ENCODE measurements at regions not wholly inside any gene's neighbourhood (a gene's known extent, or its start where the extent isn't known, plus 50 kb on each side); places are given as distances from the start of the nearest gene placed in this dataset.

DNA sequence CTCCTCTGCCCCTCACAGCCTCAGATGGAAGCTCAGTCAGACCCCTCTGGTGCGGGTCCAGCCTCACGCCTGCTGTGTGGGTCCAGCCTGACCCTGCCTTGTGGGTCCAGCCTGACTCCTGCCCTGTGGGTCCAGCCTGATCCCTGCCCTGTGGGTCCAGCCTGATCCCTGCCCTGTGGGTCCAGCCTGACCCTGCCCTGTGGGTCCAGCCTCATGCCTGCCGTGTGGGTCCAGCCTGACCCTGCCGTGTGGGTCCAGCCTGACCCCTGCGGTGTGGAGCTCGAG, 445.3 kb downstream of the BRD1 start:
- ChIA-PET POLR2A (no interaction called here), CTCF (no interaction called here)
- H4K20me1 ChIP-seq (ENCODE audit: control insufficient read depth, insufficient read depth, low read length, poor library complexity, severe bottlenecking) = no peaks in the 10 kb centered on the region
- peaks cover 0 to 33% (median 10%) of the 10 kb centered on the region in 3 donors for H3K9me3 ChIP-seq (ENCODE audit: control extremely low read depth in 1 of 3, control insufficient read depth in 2 of 3, insufficient read depth in 1 of 3, low read length in 2 of 3)
- peaks cover 5% of the 10 kb centered on the region for H3K27me3 Mint-ChIP-seq
- intact Hi-C loops (cut with micrococcal nuclease) = no loop called here
- no peak overlapping the region for H3K9ac ChIP-seq (ENCODE audit: low read length)
- ATAC-seq (ENCODE audit: low read depth) = no peak
- no peak for TF ChIP-seq EZH2 (IDR thresholded peaks at IDR 0.05; ENCODE audit: borderline replicate concordance, insufficient read depth, low read depth, low read length, poor library complexity, severe bottlenecking)
- TF ChIP-seq, protein P1, sequence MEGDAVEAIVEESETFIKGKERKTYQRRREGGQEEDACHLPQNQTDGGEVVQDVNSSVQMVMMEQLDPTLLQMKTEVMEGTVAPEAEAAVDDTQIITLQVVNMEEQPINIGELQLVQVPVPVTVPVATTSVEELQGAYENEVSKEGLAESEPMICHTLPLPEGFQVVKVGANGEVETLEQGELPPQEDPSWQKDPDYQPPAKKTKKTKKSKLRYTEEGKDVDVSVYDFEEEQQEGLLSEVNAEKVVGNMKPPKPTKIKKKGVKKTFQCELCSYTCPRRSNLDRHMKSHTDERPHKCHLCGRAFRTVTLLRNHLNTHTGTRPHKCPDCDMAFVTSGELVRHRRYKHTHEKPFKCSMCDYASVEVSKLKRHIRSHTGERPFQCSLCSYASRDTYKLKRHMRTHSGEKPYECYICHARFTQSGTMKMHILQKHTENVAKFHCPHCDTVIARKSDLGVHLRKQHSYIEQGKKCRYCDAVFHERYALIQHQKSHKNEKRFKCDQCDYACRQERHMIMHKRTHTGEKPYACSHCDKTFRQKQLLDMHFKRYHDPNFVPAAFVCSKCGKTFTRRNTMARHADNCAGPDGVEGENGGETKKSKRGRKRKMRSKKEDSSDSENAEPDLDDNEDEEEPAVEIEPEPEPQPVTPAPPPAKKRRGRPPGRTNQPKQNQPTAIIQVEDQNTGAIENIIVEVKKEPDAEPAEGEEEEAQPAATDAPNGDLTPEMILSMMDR (IDR thresholded peaks at IDR 0.05) = no peak
- no peak overlapping the region for H3K27ac Mint-ChIP-seq
- H3K4me1 Mint-ChIP-seq = peaks cover 16% of the 10 kb centered on the region
- peaks cover 0 to 7% of the 10 kb centered on the region in 2 donors for H3K4me1 ChIP-seq (ENCODE audit: control insufficient read depth in 2 of 2, insufficient read depth in 2 of 2, low read length in 2 of 2)
- no peak overlapping the region for H3K27ac ChIP-seq (ENCODE audit: low read length in 2 of 2)
- no peak overlapping the region for H2AFZ ChIP-seq (ENCODE audit: insufficient read depth, low read depth, low read length, poor library complexity, severe bottlenecking)
- no peak overlapping the region for H3K4me3 ChIP-seq (ENCODE audit: control extremely low read depth in 1 of 5, extremely low read depth in 1 of 5, insufficient read depth in 1 of 5, low read depth in 2 of 5, low read length in 4 of 5)
- peaks cover 3% of the 10 kb centered on the region for H3K9me3 Mint-ChIP-seq (ENCODE audit: insufficient read depth)
- H3K27me3 ChIP-seq (replicated peaks in 1 of 4; ENCODE audit: control extremely low read depth in 1 of 4, control insufficient read depth in 3 of 4, insufficient read depth in 4 of 4, low read length in 3 of 4) = no peaks in the 10 kb centered on the region
- no peak overlapping the region for H3K4me3 Mint-ChIP-seq
- no peak for DNase-seq
- no peak overlapping the region for H3K4me2 ChIP-seq (replicated peaks; ENCODE audit: low read depth, low read length, poor library complexity, severe bottlenecking)
- no peaks in the 10 kb centered on the region for H3K36me3 ChIP-seq (replicated peaks in 1 of 2; ENCODE audit: control extremely low read depth in 1 of 2, control insufficient read depth in 1 of 2, extremely low read depth in 1 of 2, insufficient read depth in 2 of 2, low read length in 1 of 2)
- no peaks in the 10 kb centered on the region for H3K79me2 ChIP-seq (ENCODE audit: control insufficient read depth, insufficient read depth, low read length)
- 88% methylated on average over 3 of the region's 6 CpGs for WGBS (ENCODE audit: insufficient coverage)

DNA sequence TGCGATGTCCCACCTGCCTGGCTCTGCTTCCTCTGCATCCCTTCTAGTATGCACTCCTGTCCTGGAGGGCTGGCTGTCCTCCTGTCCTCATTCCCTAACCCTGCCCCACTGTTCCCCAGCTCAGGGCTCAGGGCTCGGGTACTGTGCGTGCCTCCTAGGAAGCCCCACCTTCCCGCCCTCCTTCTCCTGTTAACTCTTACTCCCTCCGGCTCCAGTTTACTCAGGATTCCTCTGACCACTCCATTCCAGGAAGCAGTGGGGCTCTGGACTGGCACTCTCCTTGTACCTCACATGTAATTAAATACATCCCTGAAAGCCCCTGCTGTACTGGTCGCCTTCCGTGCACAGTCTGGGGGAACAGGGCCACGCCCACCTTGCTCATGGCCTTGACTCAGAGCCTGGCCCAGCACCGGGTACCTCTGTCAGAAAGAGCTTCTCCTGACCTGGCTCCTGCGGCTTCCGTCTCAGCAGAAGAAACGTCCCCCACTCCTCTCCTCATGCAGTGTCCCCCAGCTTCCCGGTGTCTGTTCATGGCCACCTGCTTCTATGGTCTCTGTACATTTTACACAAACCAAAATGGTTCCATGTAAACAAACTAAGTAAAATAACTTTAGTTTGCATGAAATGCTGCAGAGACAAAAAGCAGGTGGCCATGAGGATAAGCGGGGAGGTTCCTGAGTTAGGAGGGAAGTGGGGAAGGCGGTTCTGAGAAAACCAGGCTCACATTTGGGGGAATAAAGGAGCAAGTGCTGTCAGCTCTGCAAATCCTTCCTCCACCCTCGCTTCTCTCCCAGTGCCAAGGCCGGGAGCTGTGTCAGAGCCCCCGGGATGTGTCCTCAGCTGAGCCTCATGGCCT, 445.9 kb downstream of the BRD1 start:
- H3K4me1 ChIP-seq (ENCODE audit: control insufficient read depth in 2 of 2, insufficient read depth in 2 of 2, low read length in 2 of 2) = peaks cover 0 to 7% of the 10 kb centered on the region in 2 donors
- no peaks in the 10 kb centered on the region for H3K79me2 ChIP-seq (ENCODE audit: control insufficient read depth, insufficient read depth, low read length)
- POLR2A ChIA-PET = no interaction called here
- no peak overlapping the region for H3K4me2 ChIP-seq (replicated peaks; ENCODE audit: low read depth, low read length, poor library complexity, severe bottlenecking)
- Mint-ChIP-seq H3K4me1 (peaks cover 16% of the 10 kb centered on the region), H3K4me3 (no peak overlapping the region), H3K9me3 (ENCODE audit: insufficient read depth) (peaks cover 3% of the 10 kb centered on the region), H3K27ac (no peak overlapping the region), H3K27me3 (peaks cover 5% of the 10 kb centered on the region)
- no peak overlapping the region for H2AFZ ChIP-seq (ENCODE audit: insufficient read depth, low read depth, low read length, poor library complexity, severe bottlenecking)
- H4K20me1 ChIP-seq (ENCODE audit: control insufficient read depth, insufficient read depth, low read length, poor library complexity, severe bottlenecking) = no peaks in the 10 kb centered on the region
- H3K27ac ChIP-seq (ENCODE audit: low read length in 2 of 2) = no peak overlapping the region
- no peak for TF ChIP-seq EZH2 (IDR thresholded peaks at IDR 0.05; ENCODE audit: borderline replicate concordance, insufficient read depth, low read depth, low read length, poor library complexity, severe bottlenecking)
- TF ChIP-seq, protein P1 (IDR thresholded peaks at IDR 0.05) = no peak
- no peaks in the 10 kb centered on the region for H3K27me3 ChIP-seq (replicated peaks in 1 of 4; ENCODE audit: control extremely low read depth in 1 of 4, control insufficient read depth in 3 of 4, insufficient read depth in 4 of 4, low read length in 3 of 4)
- 76% methylated on average over 13 of the region's 18 CpGs for WGBS (ENCODE audit: insufficient coverage)
- H3K4me3 ChIP-seq (ENCODE audit: control extremely low read depth in 1 of 5, extremely low read depth in 1 of 5, insufficient read depth in 1 of 5, low read depth in 2 of 5, low read length in 4 of 5) = no peak overlapping the region
- ATAC-seq (ENCODE audit: low read depth) (no peak), DNase-seq (no peak)
- intact Hi-C loops (cut with micrococcal nuclease) = no loop called here
- H3K9me3 ChIP-seq (ENCODE audit: control extremely low read depth in 1 of 3, control insufficient read depth in 2 of 3, insufficient read depth in 1 of 3, low read length in 2 of 3) = peaks cover 0 to 33% (median 10%) of the 10 kb centered on the region in 3 donors
- no peak overlapping the region for H3K9ac ChIP-seq (ENCODE audit: low read length)
- CTCF ChIA-PET = no interaction called here
- H3K36me3 ChIP-seq (replicated peaks in 1 of 2; ENCODE audit: control extremely low read depth in 1 of 2, control insufficient read depth in 1 of 2, extremely low read depth in 1 of 2, insufficient read depth in 2 of 2, low read length in 1 of 2) = no peaks in the 10 kb centered on the region
